Liver (tissue), 3 donors: ENCODE measurements at regions not wholly inside any gene's neighbourhood (a gene's known extent, or its start where the extent isn't known, plus 50 kb on each side); places are given as distances from the start of the nearest gene placed in this dataset.

ENCODE experiments used
- ATF3 ChIP-seq: IDR thresholded peaks from 2 replicates; pipeline ENCODE4 v1.6.1; 2016; ENCODE audit warnings: antibody characterized with exemption
- CTCF ChIP-seq: fragments of 150-350 bp; IDR thresholded peaks from 2 replicates; pipeline ENCODE4 v1.5.1; 2017; ENCODE audit warnings: improper control_type of control experiment, low read depth, low read length; ENCODE audit not compliant: missing input control
- EGR1 ChIP-seq, 2 donors: IDR thresholded peaks; 2 replicates each; pipeline ENCODE4 v1.6.1; 2016 to 2018; ENCODE audit warnings: antibody characterized with exemption in 2 of 2, low read depth in 2 of 2
- FOXA1 ChIP-seq: IDR thresholded peaks from 2 replicates; pipeline ENCODE4 v1.6.1; 2016; ENCODE audit warnings: antibody characterized with exemption
- GABPA ChIP-seq, 2 donors: IDR thresholded peaks in 1 of 2; conservative IDR thresholded peaks in 1 of 2; 2 replicates each; pipeline ENCODE4 v1.6.1; 2016; ENCODE audit warnings: antibody characterized with exemption in 2 of 2, mild to moderate bottlenecking in 1 of 2, moderate library complexity in 1 of 2
- HNF4G ChIP-seq: IDR thresholded peaks from 2 replicates; pipeline ENCODE4 v1.6.1; 2016; ENCODE audit warnings: antibody characterized with exemption
- JUND ChIP-seq, 2 donors: IDR thresholded peaks; 2 replicates each; pipeline ENCODE4 v1.6.1; 2016; ENCODE audit warnings: antibody characterized with exemption in 2 of 2
- MAX ChIP-seq: IDR thresholded peaks from 2 replicates; pipeline ENCODE4 v1.6.1; 2016; ENCODE audit warnings: antibody characterized with exemption
- RAD21 ChIP-seq, 2 donors: IDR thresholded peaks; 2 replicates each; pipeline ENCODE4 v1.6.1; 2016; ENCODE audit warnings: antibody characterized with exemption in 2 of 2, mild to moderate bottlenecking in 2 of 2
- SP1 ChIP-seq: IDR thresholded peaks from 2 replicates; pipeline ENCODE4 v1.6.1; 2018; ENCODE audit warnings: antibody characterized with exemption, mild to moderate bottlenecking
- TAF1 ChIP-seq: conservative IDR thresholded peaks from 2 replicates; pipeline ENCODE4 v1.6.1; 2016; ENCODE audit warnings: antibody characterized with exemption, mild to moderate bottlenecking
- YY1 ChIP-seq: IDR thresholded peaks from 2 replicates; pipeline ENCODE4 v1.6.1; 2016; ENCODE audit warnings: antibody characterized with exemption, mild to moderate bottlenecking
- donor health status: healthy.
- donor health status: healthy.

GRCh38 chr7:84412161-84412969 is 217.8 kb upstream of the SEMA3A start:
- TF ChIP-seq CTCF (no peak), JUND (IDR thresholded peaks at IDR 0.05) (no peak), RAD21 (IDR thresholded peaks at IDR 0.05) (no peak), YY1 (no peak), TAF1 (no peak), HNF4G (no peak), FOXA1 (no peak), ATF3 (no peak), MAX (no peak), EGR1 (IDR thresholded peaks at IDR 0.05; ENCODE audit: low read depth in 2 of 2) (no peak), SP1 (no peak), GABPA (IDR thresholded peaks at IDR 0.05 in 1 of 2, conservative IDR thresholded peaks at IDR 0.05 in 1 of 2) (no peak)
